SKM-1 treated with dmso at 0.1 percent for 144 hours (cell line): ENCODE measurements at regions not wholly inside any gene's neighbourhood (a gene's known extent, or its start where the extent isn't known, plus 50 kb on each side); places are given as distances from the start of the nearest gene placed in this dataset.

Experiments used
- DNase-seq: peaks from one replicate; lab custom pipeline; 2025; ENCODE audit not compliant: unreplicated experiment; lab: John Stamatoyannopoulos, UW

DNA sequence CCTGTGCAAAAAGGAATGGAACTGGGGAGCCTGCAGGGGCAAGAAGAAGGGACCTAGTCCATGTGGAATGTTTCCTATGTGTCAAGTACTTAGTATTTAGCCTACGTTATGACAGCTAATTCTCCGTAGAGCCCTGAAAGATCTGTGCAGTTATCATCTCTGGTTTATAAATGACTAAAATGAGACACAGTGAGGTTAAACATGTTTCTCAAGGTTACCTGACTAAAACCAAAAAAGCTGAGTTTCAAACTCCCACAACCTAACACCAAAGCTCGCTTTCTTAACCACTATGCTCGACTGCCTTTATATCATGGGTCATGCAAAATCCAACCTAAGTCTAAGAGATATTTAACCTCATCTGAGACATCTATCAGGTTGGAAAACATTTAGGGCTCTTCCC, 53.3 kb upstream of the CCL2 start:
- no peak for DNase-seq

- no peak for DNase-seq
These were observed 52.0 kb upstream of the CCL2 start for GRCh38 chr17:34203018-34203638.

GRCh38 chr17:34204402-34204801, 50.7 kb upstream of the CCL2 start:
- DNase-seq: no peak
